SK-N-SH (cell line): ENCODE measurements at regions not wholly inside any gene's neighbourhood (a gene's known extent, or its start where the extent isn't known, plus 50 kb on each side); places are given as distances from the start of the nearest gene placed in this dataset.

Source experiments
- CTCF ChIA-PET: fragments of 300-600, 350-600 bp; formaldehyde crosslinking; extraction: SDS; loops from one replicate; lab custom pipeline; 2021; lab: Yijun Ruan, JAX
- POLR2A ChIA-PET: fragments of 350-600 bp; sonication (Branson Sonifier 250); formaldehyde crosslinking; extraction: SDS; loops from one replicate; lab custom pipeline; 2020; ENCODE audit warnings: antibody characterized with exemption, inconsistent platforms; lab: Yijun Ruan, JAX
- DNase-seq: peaks from one replicate; pipeline ENCODE4 v3.0.0; 2012
- H2AFZ ChIP-seq: fragments of 200-600 bp; sonication (generic); 2 replicates; pipeline ENCODE4 v1.8.1; 2016; ENCODE audit warnings: antibody characterized with exemption, mild to moderate bottlenecking, low read depth
- H3F3A ChIP-seq: fragments of 200-600 bp; sonication (generic); replicated peaks from 2 replicates; pipeline ENCODE3; 2016; ENCODE audit warnings: antibody characterized with exemption, mild to moderate bottlenecking; ENCODE audit not compliant: insufficient read depth
- H3K27ac ChIP-seq, 2 experiments: fragments of 200-500 bp in 1 of 2; fragments of 200-600 bp in 1 of 2; sonication (Bioruptor generic) in 1 of 2; sonication (generic), shearing (Covaris generic) in 1 of 2; 2 replicates each; pipeline versions ENCODE4 v1.5.1 to v1.6.1; 2014 to 2016; ENCODE audit warnings: low read depth in 2 of 2, inconsistent platforms in 1 of 2, low read length in 1 of 2, mild to moderate bottlenecking in 1 of 2, mixed read lengths in 1 of 2
- H3K27me3 ChIP-seq: fragments of 200-600 bp; sonication (generic), shearing (Covaris generic); 2 replicates; pipeline ENCODE4 v1.6.1; 2016; ENCODE audit warnings: mixed run types; ENCODE audit not compliant: insufficient read depth
- H3K36me3 ChIP-seq, 2 experiments: fragments of 200-500 bp in 1 of 2; fragments of 200-600 bp in 1 of 2; sonication (Bioruptor generic) in 1 of 2; sonication (generic) in 1 of 2; replicated peaks in 1 of 2; 2 replicates each; pipeline versions ENCODE3 to v1.5.1; 2014 to 2016; ENCODE audit warnings: low read length in 1 of 2, mild to moderate bottlenecking in 1 of 2; ENCODE audit not compliant: insufficient read depth in 2 of 2, control insufficient read depth in 1 of 2
- H3K4me1 ChIP-seq, 2 experiments: fragments of 200-500 bp in 1 of 2; fragments of 200-600 bp in 1 of 2; sonication (Bioruptor generic) in 1 of 2; sonication (generic), shearing (Covaris generic) in 1 of 2; 2 replicates each; pipeline versions ENCODE4 v1.5.1 to v1.6.1; 2014 to 2016; ENCODE audit warnings: low read depth in 1 of 2, low read length in 1 of 2, mixed run types in 1 of 2; ENCODE audit not compliant: insufficient read depth in 2 of 2, control insufficient read depth in 1 of 2
- H3K4me2 ChIP-seq: fragments of 200-600 bp; sonication (generic), shearing (Covaris generic); 2 replicates; pipeline ENCODE4 v1.6.1; 2017; ENCODE audit warnings: mixed run types
- H3K4me3 ChIP-seq, 2 experiments: fragments of 200-500 bp in 1 of 2; fragments of 200-600 bp in 1 of 2; sonication (Bioruptor generic) in 1 of 2; sonication (generic), shearing (Covaris generic) in 1 of 2; 2 replicates each; pipeline versions ENCODE4 v1.5.1 to v1.8.1; 2014 to 2016; ENCODE audit warnings: low read depth in 2 of 2, inconsistent platforms in 1 of 2, low read length in 1 of 2, mild to moderate bottlenecking in 1 of 2, mixed read lengths in 1 of 2, moderate library complexity in 1 of 2
- H3K79me2 ChIP-seq: fragments of 200-600 bp; sonication (generic); 2 replicates; pipeline ENCODE4 v1.8.1; 2017; ENCODE audit warnings: mild to moderate bottlenecking; ENCODE audit not compliant: insufficient read depth
- H3K9ac ChIP-seq: fragments of 200-600 bp; sonication (generic); 2 replicates; pipeline ENCODE4 v1.6.1; 2017; ENCODE audit warnings: mixed run types
- H3K9me2 ChIP-seq: fragments of 200-600 bp; sonication (generic); 2 replicates; pipeline ENCODE4 v1.6.1; 2017; ENCODE audit warnings: mixed run types
- H3K9me3 ChIP-seq: fragments of 200-600 bp; sonication (generic); 2 replicates; pipeline ENCODE4 v1.6.1; 2017; ENCODE audit warnings: mixed run types, mild to moderate bottlenecking, moderate library complexity
- H4K20me1 ChIP-seq: fragments of 200-600 bp; sonication (generic); 2 replicates; pipeline ENCODE4 v1.6.1; 2017; ENCODE audit warnings: mild to moderate bottlenecking, mixed run types; ENCODE audit not compliant: insufficient read depth
- CHD2 ChIP-seq: fragments of 150-350 bp; IDR thresholded peaks from 2 replicates; pipeline ENCODE4 v1.6.1; 2018; ENCODE audit warnings: low read length; ENCODE audit not compliant: partially characterized antibody
- EP300 ChIP-seq, 2 experiments: IDR thresholded peaks; 2 replicates each; pipeline versions ENCODE4 v1.4.0 to v1.6.1; 2012; ENCODE audit warnings: borderline replicate concordance in 1 of 2, low read depth in 1 of 2, low read length in 1 of 2
- EZH2phosphoT487 ChIP-seq: fragments of 200-600 bp; sonication (generic); IDR thresholded peaks from 2 replicates; pipeline ENCODE4 v1.6.1; 2017; ENCODE audit warnings: low read depth, mixed run types, mild to moderate bottlenecking, antibody characterized with exemption, moderate library complexity, borderline replicate concordance
- FOXM1 ChIP-seq: IDR thresholded peaks from 2 replicates; pipeline ENCODE4 v1.4.0; 2012; ENCODE audit warnings: low read depth, mild to moderate bottlenecking
- GABPA ChIP-seq: IDR thresholded peaks from 2 replicates; pipeline ENCODE4 v1.4.0; 2012; ENCODE audit warnings: low read depth, mild to moderate bottlenecking
- GATA2 ChIP-seq: sonication (generic); formaldehyde crosslinking; IDR thresholded peaks from 2 replicates; pipeline ENCODE4 v1.5.0; 2020; ENCODE audit warnings: mild to moderate bottlenecking, missing genetic modification reagents
- NFIC ChIP-seq: IDR thresholded peaks from 2 replicates; pipeline ENCODE4 v1.4.0; 2012; ENCODE audit warnings: borderline replicate concordance
- NRF1 ChIP-seq: IDR thresholded peaks from 2 replicates; pipeline ENCODE4 v1.6.1; 2012; ENCODE audit warnings: low read depth, mild to moderate bottlenecking, low read length
- POLR2AphosphoS5 ChIP-seq: IDR thresholded peaks from 2 replicates; pipeline ENCODE4 v1.6.1; 2012; ENCODE audit warnings: low read depth, low read length
- RAD21 ChIP-seq: IDR thresholded peaks from 2 replicates; pipeline ENCODE4 v1.6.1; 2012; ENCODE audit warnings: mild to moderate bottlenecking, low read length
- RCOR1 ChIP-seq: fragments of 150-350 bp; IDR thresholded peaks from 2 replicates; pipeline ENCODE4 v1.6.1; 2017; ENCODE audit warnings: antibody characterized with exemption, low read length
- RFX5 ChIP-seq: IDR thresholded peaks from 2 replicates; pipeline ENCODE4 v1.6.1; 2012; ENCODE audit warnings: mild to moderate bottlenecking, improper control_type of control experiment, low read length
- TAF1 ChIP-seq: IDR thresholded peaks from 2 replicates; pipeline ENCODE4 v1.6.1; 2012; ENCODE audit warnings: low read depth, mild to moderate bottlenecking, low read length, moderate library complexity, borderline replicate concordance
- TCF12 ChIP-seq: IDR thresholded peaks from 2 replicates; pipeline ENCODE4 v1.4.0; 2012
- TEAD4 ChIP-seq: IDR thresholded peaks from 2 replicates; pipeline ENCODE4 v1.4.0; 2012; ENCODE audit warnings: mild to moderate bottlenecking, borderline replicate concordance; ENCODE audit not compliant: insufficient read depth
- WGBS: methylation state at CpG from one replicate; pipeline ENCODE4 v1.1.6; 2017; ENCODE audit warnings: low lambda C conversion rate; 5-methylcytosine and 5-hydroxymethylcytosine counted together
- TF ChIP-seq, protein P1 (sequence below): IDR thresholded peaks from 2 replicates; pipeline ENCODE4; 2012
- TF ChIP-seq, protein P2 (sequence below): fragments of 150-350 bp; IDR thresholded peaks from 2 replicates; pipeline ENCODE4 v1.6.1; 2016; ENCODE audit warnings: mild to moderate bottlenecking, low read depth, low read length
- TF ChIP-seq, protein P3 (sequence below): IDR thresholded peaks from 2 replicates; pipeline ENCODE4 v1.4.0; 2012; ENCODE audit warnings: low read depth, borderline replicate concordance
- TF ChIP-seq, protein P4 (sequence below): IDR thresholded peaks from 2 replicates; pipeline ENCODE4 v1.6.1; 2012; ENCODE audit warnings: mild to moderate bottlenecking, low read depth, low read length, moderate library complexity
- TF ChIP-seq, protein P5 (sequence below): IDR thresholded peaks from 2 replicates; pipeline ENCODE4 v1.4.0; 2012; ENCODE audit warnings: low read depth, borderline replicate concordance

DNA sequence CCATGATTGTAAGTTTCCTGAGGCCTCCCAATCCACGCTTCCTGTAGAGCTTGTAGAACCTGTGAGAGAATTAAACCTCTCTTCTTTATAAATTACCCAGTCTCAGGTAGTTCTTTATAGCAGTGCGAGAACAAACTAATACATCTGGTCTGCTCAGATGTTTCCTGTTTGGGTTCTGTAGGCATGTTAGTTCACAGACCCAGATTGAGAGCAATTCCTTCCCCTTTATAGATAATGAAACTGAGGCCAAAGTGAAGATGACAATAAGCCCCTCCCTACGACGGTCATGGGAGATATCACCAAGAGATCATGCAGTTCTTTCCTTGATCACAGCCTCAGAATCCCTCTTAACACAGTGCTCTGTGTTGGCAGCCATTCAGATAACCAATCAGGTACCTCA, 76.5 kb upstream of the CLMN start:
- H3K9me3 ChIP-seq: no peaks in the 10 kb centered on the region
- peaks cover 0 to 13% of the 10 kb centered on the region in 2 experiments; a peak in 1 of 4 replicates for H3K4me1 ChIP-seq
- H3F3A ChIP-seq: no peaks in the 10 kb centered on the region
- ChIA-PET POLR2A (no interaction called here), CTCF (no interaction called here)
- H3K79me2 ChIP-seq: no peaks in the 10 kb centered on the region
- H4K20me1 ChIP-seq: no peaks in the 10 kb centered on the region
- H3K9ac ChIP-seq: no peak overlapping the region
- H3K4me2 ChIP-seq: no peak overlapping the region
- H3K9me2 ChIP-seq: no peaks in the 10 kb centered on the region
- H3K27ac ChIP-seq: no peak overlapping the region
- TF ChIP-seq EZH2phosphoT487 (no peak), NRF1 (no peak), NFIC (no peak), FOXM1 (no peak), POLR2AphosphoS5 (no peak), CHD2 (no peak), RFX5 (no peak), RAD21 (no peak), RCOR1 (no peak), GATA2 (no peak), TCF12 (no peak)
- TF ChIP-seq, protein P1, sequence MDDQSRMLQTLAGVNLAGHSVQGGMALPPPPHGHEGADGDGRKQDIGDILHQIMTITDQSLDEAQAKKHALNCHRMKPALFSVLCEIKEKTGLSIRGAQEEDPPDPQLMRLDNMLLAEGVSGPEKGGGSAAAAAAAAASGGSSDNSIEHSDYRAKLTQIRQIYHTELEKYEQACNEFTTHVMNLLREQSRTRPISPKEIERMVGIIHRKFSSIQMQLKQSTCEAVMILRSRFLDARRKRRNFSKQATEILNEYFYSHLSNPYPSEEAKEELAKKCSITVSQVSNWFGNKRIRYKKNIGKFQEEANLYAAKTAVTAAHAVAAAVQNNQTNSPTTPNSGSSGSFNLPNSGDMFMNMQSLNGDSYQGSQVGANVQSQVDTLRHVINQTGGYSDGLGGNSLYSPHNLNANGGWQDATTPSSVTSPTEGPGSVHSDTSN: no peak
- TF ChIP-seq, protein P2, sequence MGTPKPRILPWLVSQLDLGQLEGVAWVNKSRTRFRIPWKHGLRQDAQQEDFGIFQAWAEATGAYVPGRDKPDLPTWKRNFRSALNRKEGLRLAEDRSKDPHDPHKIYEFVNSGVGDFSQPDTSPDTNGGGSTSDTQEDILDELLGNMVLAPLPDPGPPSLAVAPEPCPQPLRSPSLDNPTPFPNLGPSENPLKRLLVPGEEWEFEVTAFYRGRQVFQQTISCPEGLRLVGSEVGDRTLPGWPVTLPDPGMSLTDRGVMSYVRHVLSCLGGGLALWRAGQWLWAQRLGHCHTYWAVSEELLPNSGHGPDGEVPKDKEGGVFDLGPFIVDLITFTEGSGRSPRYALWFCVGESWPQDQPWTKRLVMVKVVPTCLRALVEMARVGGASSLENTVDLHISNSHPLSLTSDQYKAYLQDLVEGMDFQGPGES: no peak
- TF ChIP-seq, protein P3, sequence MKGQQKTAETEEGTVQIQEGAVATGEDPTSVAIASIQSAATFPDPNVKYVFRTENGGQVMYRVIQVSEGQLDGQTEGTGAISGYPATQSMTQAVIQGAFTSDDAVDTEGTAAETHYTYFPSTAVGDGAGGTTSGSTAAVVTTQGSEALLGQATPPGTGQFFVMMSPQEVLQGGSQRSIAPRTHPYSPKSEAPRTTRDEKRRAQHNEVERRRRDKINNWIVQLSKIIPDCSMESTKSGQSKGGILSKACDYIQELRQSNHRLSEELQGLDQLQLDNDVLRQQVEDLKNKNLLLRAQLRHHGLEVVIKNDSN: no peak
- no peaks in the 10 kb centered on the region for H3K36me3 ChIP-seq
- no peak overlapping the region for H3K4me3 ChIP-seq
- no peaks in the 10 kb centered on the region for H3K27me3 ChIP-seq
- 51% methylated on average over 4 of the region's 4 CpGs for WGBS
- DNase-seq: no peak
- no peak overlapping the region for H2AFZ ChIP-seq

DNA sequence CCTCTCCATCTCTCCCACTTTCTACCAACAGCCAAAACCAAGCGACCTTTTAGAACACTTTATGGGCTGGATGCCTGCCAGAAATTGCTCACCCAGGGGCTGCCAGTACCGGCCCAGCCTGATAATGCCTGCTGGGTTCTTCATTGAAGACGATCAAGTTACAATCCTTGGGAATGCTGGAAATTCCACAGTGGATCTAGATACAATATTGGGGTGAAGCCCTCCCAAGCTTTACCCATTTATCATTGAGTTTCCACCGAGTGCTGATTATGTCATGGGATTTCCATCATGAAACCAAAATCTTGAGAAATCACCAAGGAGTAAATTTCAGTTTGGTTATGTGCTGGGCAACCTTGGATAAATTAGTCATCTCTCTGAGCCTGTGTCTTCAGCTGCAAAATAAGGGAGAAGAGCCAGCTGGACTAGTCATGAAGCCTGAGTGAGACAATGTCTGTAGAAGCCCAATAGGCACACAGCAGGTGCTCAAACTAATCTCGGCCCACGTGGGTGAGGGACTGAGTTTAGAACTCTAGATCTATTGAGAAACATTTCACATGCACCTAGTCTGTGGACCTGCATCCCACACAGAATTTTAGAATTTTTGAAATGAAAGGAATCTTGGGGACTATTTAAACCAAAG, 75.5 kb upstream of the CLMN start:
- Histone ChIP-seq H3K4me1 (peaks cover 0 to 13% of the 10 kb centered on the region in 2 experiments; a peak in 1 of 4 replicates), H3K9ac (no peak overlapping the region), H2AFZ (no peak overlapping the region), H3K9me3 (no peaks in the 10 kb centered on the region), H3K27me3 (no peaks in the 10 kb centered on the region), H3K4me2 (no peak overlapping the region), H3K27ac (no peak overlapping the region), H4K20me1 (no peaks in the 10 kb centered on the region), H3K4me3 (no peak overlapping the region), H3K36me3 (no peaks in the 10 kb centered on the region), H3F3A (no peaks in the 10 kb centered on the region), H3K9me2 (no peaks in the 10 kb centered on the region), H3K79me2 (no peaks in the 10 kb centered on the region)
- WGBS: 47% methylated on average over 6 of the region's 6 CpGs
- no peak for DNase-seq
- ChIA-PET POLR2A (no interaction called here), CTCF (interaction anchor here (1.0 kb wide), 1 partner anchor 34 kb away, joined by 3 read pairs; no protein-coding TSS in a partner anchor)
- TF ChIP-seq EP300 (IDR thresholded peaks at IDR 0.05; ENCODE audit: borderline replicate concordance in 1 of 2, low read depth in 1 of 2, low read length in 1 of 2): no peak
- no peak for TF ChIP-seq FOXM1
- TF ChIP-seq GABPA: no peak
- TF ChIP-seq, protein P4, sequence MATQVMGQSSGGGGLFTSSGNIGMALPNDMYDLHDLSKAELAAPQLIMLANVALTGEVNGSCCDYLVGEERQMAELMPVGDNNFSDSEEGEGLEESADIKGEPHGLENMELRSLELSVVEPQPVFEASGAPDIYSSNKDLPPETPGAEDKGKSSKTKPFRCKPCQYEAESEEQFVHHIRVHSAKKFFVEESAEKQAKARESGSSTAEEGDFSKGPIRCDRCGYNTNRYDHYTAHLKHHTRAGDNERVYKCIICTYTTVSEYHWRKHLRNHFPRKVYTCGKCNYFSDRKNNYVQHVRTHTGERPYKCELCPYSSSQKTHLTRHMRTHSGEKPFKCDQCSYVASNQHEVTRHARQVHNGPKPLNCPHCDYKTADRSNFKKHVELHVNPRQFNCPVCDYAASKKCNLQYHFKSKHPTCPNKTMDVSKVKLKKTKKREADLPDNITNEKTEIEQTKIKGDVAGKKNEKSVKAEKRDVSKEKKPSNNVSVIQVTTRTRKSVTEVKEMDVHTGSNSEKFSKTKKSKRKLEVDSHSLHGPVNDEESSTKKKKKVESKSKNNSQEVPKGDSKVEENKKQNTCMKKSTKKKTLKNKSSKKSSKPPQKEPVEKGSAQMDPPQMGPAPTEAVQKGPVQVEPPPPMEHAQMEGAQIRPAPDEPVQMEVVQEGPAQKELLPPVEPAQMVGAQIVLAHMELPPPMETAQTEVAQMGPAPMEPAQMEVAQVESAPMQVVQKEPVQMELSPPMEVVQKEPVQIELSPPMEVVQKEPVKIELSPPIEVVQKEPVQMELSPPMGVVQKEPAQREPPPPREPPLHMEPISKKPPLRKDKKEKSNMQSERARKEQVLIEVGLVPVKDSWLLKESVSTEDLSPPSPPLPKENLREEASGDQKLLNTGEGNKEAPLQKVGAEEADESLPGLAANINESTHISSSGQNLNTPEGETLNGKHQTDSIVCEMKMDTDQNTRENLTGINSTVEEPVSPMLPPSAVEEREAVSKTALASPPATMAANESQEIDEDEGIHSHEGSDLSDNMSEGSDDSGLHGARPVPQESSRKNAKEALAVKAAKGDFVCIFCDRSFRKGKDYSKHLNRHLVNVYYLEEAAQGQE: no peak
- TF ChIP-seq EZH2phosphoT487: no peak
- TF ChIP-seq CHD2: no peak
- no peak for TF ChIP-seq RCOR1
- TF ChIP-seq TAF1: no peak
- TF ChIP-seq TEAD4: no peak
- TF ChIP-seq, protein P5, sequence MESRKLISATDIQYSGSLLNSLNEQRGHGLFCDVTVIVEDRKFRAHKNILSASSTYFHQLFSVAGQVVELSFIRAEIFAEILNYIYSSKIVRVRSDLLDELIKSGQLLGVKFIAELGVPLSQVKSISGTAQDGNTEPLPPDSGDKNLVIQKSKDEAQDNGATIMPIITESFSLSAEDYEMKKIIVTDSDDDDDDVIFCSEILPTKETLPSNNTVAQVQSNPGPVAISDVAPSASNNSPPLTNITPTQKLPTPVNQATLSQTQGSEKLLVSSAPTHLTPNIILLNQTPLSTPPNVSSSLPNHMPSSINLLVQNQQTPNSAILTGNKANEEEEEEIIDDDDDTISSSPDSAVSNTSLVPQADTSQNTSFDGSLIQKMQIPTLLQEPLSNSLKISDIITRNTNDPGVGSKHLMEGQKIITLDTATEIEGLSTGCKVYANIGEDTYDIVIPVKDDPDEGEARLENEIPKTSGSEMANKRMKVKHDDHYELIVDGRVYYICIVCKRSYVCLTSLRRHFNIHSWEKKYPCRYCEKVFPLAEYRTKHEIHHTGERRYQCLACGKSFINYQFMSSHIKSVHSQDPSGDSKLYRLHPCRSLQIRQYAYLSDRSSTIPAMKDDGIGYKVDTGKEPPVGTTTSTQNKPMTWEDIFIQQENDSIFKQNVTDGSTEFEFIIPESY: no peak
